Caki2 (cell line): ENCODE measurements at regions not wholly inside any gene's neighbourhood (a gene's known extent, or its start where the extent isn't known, plus 50 kb on each side); places are given as distances from the start of the nearest gene placed in this dataset.

ENCODE experiments used
- DNase-seq: peaks from one replicate; pipeline ENCODE4 v3.0.0-alpha.2; 2015; ENCODE audit warnings: low read depth
- in situ Hi-C: cut with HindIII; loops from 2 replicates; pipeline ENCODE4 v1.10.0; 2016; ENCODE audit warnings: low sequenced_read_pairs, low pct_unique_long_range_greater_than_20kb, mixed read lengths

DNA sequence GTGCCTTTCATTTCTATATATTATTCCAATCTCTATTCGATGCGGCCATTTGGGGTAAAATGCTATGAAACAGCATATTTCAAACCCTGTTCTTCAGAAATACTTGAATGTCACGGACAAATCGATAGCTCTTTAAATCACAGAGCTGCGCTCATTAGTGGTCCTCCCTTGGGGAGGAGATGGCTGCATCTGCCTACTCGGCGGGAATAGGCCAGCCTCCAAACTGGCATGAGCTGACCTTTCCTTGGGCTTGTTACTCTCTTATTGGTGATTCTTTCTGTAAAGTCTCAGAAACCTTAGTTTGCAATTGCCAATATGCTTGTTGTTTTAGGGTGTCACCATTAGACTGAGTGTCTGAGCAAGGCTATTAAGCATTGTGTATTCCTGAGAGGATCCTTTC is 120.9 kb downstream of the BDH1 start:
- in situ Hi-C loops: no loop called here
- no peak for DNase-seq

DNA sequence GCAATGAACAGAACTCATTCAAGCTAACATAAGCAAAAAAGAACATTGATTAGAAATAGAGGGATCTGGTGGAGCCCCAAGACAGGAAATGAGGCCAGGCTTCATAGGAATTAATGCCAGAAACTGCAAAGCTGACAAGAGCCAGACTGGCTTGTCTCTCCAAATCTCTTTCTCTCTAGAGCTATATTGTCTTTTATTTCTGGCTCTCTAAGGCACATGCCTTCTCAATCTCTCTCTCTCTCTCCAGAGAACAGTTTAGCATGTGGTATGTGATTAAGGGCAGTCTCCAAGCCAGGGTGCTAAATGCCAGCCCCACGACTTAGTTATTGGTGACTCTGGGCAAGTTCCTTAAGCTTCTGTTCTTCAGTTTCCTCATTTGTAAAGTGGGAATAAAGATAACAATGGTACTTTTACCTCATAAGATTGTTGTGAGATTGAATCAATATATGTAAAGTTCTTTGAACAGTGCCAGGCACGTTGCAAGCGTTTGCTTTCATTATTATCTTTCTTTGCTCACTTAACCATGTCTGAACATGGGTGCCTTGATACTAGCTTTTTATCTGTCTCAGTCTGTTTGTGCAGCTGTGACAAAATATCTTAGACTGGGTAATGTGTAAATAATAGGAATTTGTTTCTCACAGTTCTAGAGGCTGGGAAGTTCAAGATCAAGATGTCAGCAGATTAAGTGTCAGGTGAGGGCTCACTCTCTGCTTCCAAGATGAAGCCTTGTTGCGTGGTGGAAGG is 123.2 kb downstream of the BDH1 start:
- in situ Hi-C loops: no loop called here

DNA sequence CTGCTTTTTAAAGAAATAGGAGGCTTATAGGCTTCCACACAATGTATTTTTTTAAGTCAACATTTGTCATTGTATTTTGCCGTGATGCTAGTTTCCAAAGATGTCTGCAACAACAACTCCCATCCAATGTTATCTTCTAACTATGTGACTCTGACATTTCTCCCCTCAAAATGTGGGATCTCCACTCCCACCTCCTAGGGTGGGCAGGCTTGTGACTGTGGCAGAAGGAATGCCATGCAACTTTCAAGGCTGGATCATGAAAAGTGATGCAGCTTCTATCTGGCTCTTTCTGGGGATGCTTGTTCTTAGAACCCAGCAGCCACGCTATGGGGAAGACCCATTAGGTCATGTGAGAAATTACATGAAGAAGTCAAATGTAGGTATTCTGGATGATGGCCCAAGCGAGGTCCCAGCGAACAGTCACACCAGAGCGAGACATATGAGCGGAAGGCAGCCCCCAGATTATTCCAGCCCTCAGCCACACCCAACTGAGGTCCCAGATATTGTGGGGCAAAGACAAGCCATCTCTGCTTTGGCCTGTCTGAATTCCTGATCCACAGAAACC is 124.3 kb downstream of the BDH1 start:
- in situ Hi-C loops: no loop called here
- no peak for DNase-seq

More for the DNA sequence above, 123.2 kb downstream of the BDH1 start:
- no peak for DNase-seq

DNA sequence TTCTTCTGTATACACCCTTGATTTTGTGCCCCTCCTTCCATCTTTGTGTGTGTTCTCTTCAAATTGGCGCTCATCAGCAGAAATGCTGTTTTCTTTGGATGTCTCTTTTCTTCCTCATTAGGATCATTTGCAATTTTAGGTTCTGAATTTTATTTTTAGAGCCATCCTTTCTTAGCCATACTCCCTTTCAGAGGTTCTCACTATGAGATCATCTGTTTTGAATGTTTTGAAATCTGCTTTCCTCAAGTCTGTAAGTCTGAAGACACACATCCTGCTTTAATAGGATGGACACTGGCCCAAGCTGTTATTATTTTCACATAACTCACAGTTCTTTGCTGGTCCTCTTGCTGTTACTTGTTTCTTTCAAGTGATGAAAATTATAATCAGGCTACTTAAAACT is 124.8 kb downstream of the BDH1 start:
- in situ Hi-C loops: no loop called here

DNA sequence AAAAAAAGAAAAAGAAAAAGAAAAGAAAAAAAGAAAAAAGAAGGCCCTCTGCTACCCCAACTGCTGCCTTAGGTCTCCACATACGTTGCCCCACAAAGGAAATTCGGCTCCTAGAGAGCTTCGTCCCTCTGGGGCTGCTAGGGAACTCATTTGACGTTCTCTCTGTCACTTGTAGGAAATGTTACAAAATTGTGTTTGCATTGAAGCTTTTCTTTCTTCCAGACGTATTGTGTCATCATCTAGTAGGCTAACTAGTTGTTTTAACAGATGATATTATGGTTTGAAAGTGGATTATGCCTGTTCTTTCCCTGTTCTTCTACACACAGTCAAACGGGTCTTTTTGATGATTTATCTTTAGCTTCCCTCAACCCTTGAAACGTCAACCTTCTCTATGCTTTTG is 125.3 kb downstream of the BDH1 start:
- no peak for DNase-seq
- in situ Hi-C loops: no loop called here

More for the DNA sequence above, 124.8 kb downstream of the BDH1 start:
- no peak for DNase-seq

DNA sequence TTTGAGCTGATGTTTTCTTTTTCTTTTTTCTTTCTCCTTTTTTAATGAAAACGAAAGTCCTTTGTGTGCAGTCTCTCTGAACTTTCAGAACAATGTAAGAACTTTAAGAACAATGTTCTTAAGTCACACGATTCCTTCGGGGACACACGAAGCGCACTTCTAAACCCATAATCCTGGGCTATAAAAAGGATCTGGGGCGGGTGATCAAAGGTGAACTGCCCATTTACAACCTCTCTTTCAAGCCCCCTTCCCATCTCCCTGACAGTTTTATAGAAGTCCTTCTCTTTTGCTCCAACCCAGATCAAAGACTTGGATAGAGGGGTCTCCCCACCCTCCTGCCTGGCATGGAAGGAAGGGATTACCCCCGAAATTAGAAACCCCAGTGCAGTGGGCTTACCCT is 126.8 kb downstream of the BDH1 start:
- in situ Hi-C loops: no loop called here

DNA sequence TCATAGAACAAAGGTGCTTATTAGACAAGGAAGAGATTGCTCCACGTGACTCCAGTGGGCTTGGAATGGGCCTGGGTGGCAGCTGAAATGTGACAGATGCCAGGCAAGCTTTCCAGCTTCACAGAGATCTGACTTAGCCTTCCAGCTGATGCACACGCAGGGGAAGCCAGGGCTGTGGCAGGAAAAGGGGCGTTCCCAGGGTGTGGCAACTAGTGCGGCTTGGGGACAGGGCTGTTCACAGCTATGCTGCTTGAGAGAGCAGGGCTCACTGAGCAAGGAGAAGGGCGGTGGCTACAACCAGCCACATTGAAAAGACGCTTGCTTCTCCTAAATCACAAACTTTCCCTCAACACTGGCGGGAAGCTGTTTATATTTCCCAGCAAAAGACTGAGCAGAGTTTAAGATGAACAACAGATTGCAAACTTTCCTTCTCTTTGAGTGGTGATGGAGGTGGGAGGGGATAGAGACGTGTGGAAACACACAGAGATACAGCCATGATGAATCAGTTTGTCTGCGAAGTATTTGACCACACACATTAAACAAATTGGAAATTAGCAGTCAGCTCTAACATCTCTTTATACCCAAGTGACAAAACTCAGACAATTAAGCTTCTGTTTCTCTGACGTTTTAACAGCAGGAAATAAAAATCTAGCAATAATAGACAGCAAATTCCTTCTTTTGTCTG is 127.5 kb downstream of the BDH1 start:
- in situ Hi-C loops: no loop called here

More for the DNA sequence above, 126.8 kb downstream of the BDH1 start:
- no peak for DNase-seq

DNA sequence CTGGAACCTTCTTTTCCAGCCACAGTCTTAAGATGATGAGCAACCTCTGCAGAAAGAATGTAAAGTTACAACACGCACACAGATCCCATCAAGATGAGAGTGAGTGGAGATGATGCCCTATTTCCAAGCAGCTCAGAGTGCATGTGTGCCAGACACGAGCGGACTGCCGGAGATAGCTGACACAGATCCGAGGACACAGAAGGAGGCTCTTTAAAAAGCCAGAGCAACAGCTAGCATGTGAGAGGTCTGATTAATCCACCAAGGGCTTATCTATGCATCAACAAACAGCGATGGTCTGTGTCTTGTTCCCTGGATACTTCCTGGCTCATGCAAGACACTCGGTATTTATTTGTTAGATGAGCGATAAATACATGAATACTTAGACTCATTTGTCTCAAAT is 128.6 kb upstream of the DLG1 start:
- DNase-seq: no peak
- in situ Hi-C loops: no loop called here

More for the DNA sequence above, 127.5 kb downstream of the BDH1 start:
- peak; percentile 78 for DNase-seq

DNA sequence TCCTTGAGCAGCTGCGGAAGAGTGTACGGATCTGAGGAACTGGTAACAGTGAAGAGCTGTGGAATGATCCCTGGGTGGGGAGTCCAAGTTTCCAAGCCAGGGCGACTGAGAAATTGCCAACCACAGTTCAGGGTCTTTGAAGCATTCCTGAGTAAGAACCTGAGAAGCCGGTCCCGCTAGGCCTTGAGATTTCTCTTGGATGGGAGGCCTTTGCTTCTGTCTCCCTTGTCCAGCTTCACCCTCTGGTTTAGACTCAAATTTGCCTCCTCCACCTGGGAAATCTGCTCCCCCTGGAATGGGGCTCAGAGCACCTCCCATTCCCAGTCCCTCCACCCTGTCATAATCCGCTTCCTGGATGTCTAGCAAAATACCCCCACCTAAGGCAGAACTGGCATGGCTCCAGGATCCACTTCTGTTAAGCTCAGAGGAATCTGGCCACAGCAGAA is 127.7 kb upstream of the DLG1 start:
- no peak for DNase-seq
- in situ Hi-C loops: no loop called here

DNA sequence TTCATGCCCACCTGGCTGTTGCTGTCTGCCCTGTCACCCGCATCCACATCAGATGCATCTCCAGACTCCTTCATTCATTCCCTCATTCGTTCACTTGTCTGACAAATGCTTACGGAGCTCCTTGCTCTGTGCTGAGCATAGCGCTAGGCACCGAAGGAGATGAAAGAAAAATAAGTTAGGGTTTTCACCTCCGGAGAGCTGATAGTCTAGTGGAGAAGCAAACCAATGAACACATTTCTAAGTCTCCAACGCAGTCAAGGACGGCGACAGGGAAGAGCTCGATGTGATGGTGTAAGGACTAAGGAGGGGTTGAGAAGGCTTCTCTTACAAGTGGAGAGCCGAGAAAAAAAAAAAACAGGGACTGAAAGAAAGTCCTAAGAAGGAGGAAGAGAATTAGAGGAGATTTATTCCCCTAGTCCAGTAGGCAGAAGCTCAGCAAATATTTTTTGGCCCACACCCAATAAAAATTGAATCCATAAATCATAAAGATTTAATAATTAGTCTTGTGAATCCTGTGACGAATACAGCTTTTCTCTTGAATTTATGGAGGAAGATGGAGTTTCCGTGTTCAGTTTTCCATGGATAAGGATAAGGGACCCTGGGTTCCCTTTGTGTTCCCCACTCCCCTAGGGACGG is 127.2 kb upstream of the DLG1 start:
- in situ Hi-C loops: no loop called here
- no peak for DNase-seq

DNA sequence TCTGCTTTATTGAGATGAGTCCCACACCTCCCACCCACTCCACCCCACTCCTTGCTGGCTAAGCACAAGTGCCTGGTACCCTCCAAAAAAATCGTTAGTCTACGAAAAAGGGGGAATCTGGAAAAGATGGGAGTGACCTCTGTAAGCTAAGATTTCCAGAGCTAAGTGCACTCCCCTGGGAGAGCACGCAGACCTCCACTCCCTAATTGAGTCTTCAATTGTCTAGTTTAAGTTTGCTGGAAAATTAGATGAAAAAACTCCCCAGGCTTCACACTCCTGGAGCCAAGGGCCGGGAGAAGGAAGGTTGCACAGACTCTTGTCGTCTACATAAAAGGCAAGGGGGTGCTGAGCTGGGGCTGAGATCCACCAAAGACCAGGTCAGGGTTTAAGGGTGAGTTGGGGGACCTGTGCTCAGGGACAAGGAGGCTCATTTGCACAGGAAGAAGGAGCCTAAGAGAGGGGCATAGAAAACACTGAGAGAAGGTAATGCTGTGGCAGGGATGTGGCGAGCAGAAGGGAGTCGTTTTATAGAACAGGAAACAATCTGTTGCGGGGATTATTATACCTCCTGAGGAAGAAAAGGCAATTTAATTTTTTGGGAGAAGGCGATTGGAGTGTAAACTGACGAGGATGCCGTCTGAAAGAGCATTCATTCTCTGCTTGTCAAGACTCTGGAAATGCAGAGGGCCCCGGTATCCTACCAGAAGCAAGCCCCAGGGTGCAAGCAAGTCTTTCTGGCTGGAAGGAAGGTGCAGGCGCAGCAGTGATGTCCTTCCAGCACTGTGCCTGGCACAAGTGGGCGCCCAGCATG is 126.5 kb upstream of the DLG1 start:
- DNase-seq: no peak
- in situ Hi-C loops: no loop called here

DNA sequence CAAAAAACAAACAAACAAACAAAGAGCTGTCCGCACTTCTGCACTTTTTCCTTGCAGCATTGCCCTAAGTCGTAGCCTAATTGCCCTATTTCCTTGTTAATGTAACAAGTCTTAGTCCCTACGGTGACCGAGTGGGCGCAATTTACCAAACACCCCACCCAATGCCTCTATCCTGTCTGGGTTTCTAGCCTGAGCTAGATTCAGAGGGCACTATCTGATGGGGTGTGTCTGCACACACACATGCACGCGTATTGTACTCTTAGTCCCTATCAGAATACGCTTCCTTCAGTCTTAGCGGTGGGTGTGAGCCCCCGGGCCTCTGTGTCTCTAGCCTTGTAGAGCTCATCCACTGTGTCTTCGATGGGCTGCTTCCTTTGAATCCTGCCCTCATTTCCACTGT is 125.9 kb upstream of the DLG1 start:
- in situ Hi-C loops: no loop called here
- DNase-seq: no peak

DNA sequence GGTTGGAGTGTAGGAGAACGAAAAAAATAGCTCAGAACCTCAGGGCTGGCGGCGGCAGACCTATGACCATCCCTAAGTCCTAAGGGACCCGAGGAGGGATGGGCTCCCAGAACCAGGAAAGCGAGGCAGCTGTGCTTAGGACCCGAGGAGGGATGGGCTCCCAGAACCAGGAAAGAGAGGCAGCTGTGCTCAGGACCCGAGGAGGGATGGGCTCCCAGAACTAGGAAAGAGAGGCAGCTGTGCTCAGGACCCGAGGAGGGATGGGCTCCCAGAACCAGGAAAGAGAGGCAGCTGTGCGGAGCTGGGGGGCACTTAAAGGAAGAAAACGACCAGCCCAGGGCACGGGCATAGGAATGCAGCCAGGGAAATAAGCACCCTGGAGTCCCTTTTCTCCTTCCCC is 125.0 kb upstream of the DLG1 start:
- DNase-seq: no peak
- in situ Hi-C loops: no loop called here

DNA sequence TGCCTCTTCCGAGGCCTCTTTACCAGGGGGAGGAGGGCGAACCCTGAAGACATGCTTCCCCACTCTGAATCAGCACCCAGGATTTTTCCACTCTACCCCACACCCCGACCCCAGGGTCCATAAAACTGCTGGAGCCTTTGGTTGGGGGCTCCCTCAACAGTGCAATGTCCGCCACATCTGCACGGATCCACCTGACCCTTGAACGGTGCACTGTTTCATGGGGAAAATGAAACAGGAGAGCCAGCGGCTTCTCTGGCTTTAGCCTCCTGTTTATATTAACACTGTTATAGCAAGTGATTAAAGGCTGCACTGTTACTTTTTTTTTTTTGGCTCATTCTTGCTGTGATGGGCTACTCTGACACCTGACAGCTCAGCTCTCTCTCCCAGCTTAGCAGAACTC is 124.1 kb upstream of the DLG1 start:
- in situ Hi-C loops: no loop called here
- DNase-seq: no peak

DNA sequence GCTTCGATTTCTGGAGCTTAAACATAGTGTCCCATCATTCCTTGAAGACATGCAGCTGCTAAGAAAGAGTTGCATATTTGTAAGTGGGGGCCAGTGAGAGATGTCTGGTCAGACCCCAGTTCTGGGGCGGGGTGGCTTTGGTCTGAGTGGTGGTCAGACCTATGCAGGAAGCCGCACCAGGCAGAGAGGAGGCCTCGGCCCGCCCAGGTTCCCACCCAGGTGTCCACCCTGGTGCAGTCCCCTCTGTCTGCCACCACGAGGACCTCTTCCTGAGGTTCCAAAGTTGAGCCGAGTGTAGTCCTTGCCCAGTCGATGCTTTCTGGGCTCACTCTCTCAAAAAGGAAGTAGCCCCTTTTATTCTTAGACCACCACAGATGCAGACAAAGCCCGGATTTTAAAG is 122.6 kb upstream of the DLG1 start:
- in situ Hi-C loops: no loop called here
- DNase-seq: no peak

DNA sequence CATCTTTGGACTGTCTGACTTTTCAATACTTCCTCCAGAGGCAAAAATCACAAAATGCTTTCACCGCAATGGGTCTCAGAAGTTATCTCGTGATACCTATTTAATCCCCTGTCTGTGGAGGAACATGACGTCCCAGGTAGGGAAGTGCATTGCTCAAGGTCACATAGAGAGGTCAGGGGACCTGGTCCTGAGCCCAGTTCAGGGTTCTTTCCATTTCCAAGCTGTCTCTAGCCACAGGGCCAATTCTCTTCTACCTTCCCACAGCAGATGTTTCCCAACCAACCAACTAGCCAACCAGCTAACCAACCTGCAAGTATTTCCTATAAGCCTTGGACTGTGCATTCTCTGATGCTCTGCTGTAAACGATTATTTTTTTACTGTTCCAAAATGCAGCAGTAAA is 122.2 kb upstream of the DLG1 start:
- DNase-seq: no peak
- in situ Hi-C loops: no loop called here

DNA sequence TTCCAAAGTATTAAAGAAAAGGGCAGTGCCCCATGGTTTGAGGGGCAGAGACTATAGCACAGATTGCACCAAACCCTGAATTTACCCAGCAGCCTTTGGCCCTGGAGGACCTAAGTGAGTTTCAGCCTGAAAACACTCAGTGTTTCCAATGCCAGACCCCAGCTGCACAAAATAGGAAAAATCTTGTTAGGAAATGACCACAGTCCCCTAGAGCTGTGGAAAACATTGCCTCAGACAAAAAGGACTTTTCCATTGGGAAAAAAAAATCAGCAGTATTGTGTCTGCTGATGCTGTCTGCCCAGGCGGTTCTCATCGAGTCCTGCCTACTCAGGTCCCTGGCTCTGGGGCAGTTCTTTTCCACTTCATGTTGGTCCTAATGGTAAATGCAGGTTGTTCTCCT is 121.7 kb upstream of the DLG1 start:
- DNase-seq: no peak
- in situ Hi-C loops: no loop called here

DNA sequence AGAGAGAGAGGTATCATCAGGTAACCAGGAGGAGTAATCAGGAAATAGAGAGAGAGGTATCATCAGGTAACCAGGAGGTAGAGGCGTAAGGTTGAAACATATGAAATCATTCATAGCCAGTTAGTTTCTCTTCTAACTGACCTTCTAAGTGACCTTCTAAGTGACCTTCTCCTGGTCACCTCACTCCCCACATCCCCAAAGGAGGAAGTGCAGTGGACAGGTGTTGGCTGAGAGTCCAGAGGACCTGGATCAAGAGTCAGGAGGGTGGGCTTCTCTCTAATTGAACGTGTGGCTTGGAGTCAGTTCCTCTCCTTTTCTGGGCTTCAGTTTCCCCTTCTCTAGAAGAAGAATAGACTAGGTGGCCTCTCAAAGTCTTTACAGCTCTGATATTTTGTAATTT is 121.3 kb upstream of the DLG1 start:
- in situ Hi-C loops: no loop called here

More for the DNA sequence above, 121.3 kb upstream of the DLG1 start:
- no peak for DNase-seq
